Neural progenitor cell (in vitro differentiated cells): ENCODE measurements at regions not wholly inside any gene's neighbourhood (a gene's known extent, or its start where the extent isn't known, plus 50 kb on each side); places are given as distances from the start of the nearest gene placed in this dataset.

Source experiments
- DNase-seq: peaks from one replicate; pipeline ENCODE4 v3.0.0-alpha.2; 2016; ENCODE audit warnings: low spot score
- H2AFZ ChIP-seq: fragments of 200-600 bp; sonication (generic); replicated peaks from 2 replicates; pipeline ENCODE4 v1.6.1; 2016; ENCODE audit warnings: antibody characterized with exemption
- H3F3A ChIP-seq: fragments of 200-600 bp; sonication (generic); 2 replicates; pipeline ENCODE4 v1.6.1; 2016; ENCODE audit warnings: antibody characterized with exemption, low read depth
- H3K27ac ChIP-seq: fragments of 200-600 bp; sonication (generic); 2 replicates; pipeline ENCODE4 v1.5.1; 2016; ENCODE audit warnings: mild to moderate bottlenecking
- H3K27me3 ChIP-seq: fragments of 200-600 bp; sonication (generic); 2 replicates; pipeline ENCODE4 v1.6.1; 2016; ENCODE audit warnings: mild to moderate bottlenecking, moderate library complexity
- H3K36me3 ChIP-seq: fragments of 200-600 bp; sonication (generic); 2 replicates; pipeline ENCODE4 v1.5.1; 2016
- H3K4me1 ChIP-seq: fragments of 200-600 bp; sonication (generic); 2 replicates; pipeline ENCODE4 v1.6.1; 2016; ENCODE audit warnings: mixed run types
- H3K4me2 ChIP-seq: fragments of 200-600 bp; sonication (generic); 2 replicates; pipeline ENCODE4 v1.6.1; 2016
- H3K4me3 ChIP-seq: fragments of 200-600 bp; sonication (generic); 2 replicates; pipeline ENCODE4 v1.5.1; 2016
- H3K79me2 ChIP-seq: fragments of 200-600 bp; sonication (generic); 2 replicates; pipeline ENCODE4 v1.6.1; 2016; ENCODE audit warnings: low read depth
- H3K9ac ChIP-seq: fragments of 200-600 bp; sonication (generic); 2 replicates; pipeline ENCODE4 v1.6.1; 2016
- H3K9me3 ChIP-seq: fragments of 200-600 bp; sonication (generic); 2 replicates; pipeline ENCODE4 v1.5.1; 2016; ENCODE audit warnings: low read depth
- H4K20me1 ChIP-seq: fragments of 200-600 bp; sonication (generic); 2 replicates; pipeline ENCODE4 v1.6.1; 2016; ENCODE audit warnings: low read depth
- H3K27ac Mint-ChIP-seq: 3 replicates; pipeline ENCODE4 v1.8.0; 2021; ENCODE audit warnings: mixed read lengths
- H3K27me3 Mint-ChIP-seq: 2 replicates; pipeline ENCODE4 v1.8.0; 2022; ENCODE audit warnings: low read depth, mild to moderate bottlenecking, inconsistent platforms, moderate library complexity, mixed read lengths; ENCODE audit not compliant: insufficient read depth
- H3K36me3 Mint-ChIP-seq: 3 replicates; pipeline ENCODE4 v1.8.0; 2021; ENCODE audit warnings: mixed read lengths
- H3K4me1 Mint-ChIP-seq: 3 replicates; pipeline ENCODE4 v1.8.0; 2021; ENCODE audit warnings: mixed read lengths
- H3K4me3 Mint-ChIP-seq: 3 replicates; pipeline ENCODE4 v1.8.0; 2021; ENCODE audit warnings: mild to moderate bottlenecking, moderate library complexity, mixed read lengths
- H3K9me3 Mint-ChIP-seq: 3 replicates; pipeline ENCODE4 v1.8.0; 2020; ENCODE audit warnings: mixed read lengths
- EZH2 ChIP-seq: fragments of 200-600 bp; sonication (generic); IDR thresholded peaks from 2 replicates; pipeline ENCODE4 v1.6.1; 2017; ENCODE audit warnings: antibody characterized with exemption, mild to moderate bottlenecking, moderate library complexity
- EZH2phosphoT487 ChIP-seq: fragments of 200-600 bp; sonication (generic); IDR thresholded peaks from 2 replicates; pipeline ENCODE4 v1.6.1; 2017; ENCODE audit warnings: antibody characterized with exemption
- TF ChIP-seq, protein P1 (sequence below): fragments of 200-600 bp; sonication (generic); IDR thresholded peaks from 2 replicates; pipeline ENCODE4 v1.5.1; 2017; ENCODE audit warnings: antibody characterized with exemption, mild to moderate bottlenecking

DNA sequence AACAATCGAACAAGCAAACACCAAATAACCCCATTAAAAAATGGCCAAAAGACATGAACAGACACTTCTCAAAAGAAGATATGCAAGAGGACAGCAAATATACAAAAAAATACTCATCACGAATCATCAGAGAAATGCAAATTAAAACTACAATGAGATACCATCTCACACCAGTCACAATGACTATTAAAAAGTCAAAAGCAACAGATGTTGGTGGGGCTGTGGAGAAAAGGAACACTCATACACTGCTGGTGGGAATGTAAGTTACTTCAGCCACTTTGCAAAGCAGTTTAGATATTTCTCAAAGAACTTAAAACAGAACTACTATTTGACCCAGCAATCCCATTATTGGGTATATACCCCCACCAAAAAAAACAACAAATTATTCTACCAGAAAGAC, 51.3 kb upstream of the FLI1 start:
- H3K9me3 Mint-ChIP-seq, result peaks cover 5% of the 10 kb centered on the region
- DNase-seq, result no peak
- H3K4me3 Mint-ChIP-seq, result no peak overlapping the region
- Histone ChIP-seq H3K9ac (no peak overlapping the region), H3F3A (no peaks in the 10 kb centered on the region), H3K79me2 (no peaks in the 10 kb centered on the region), H3K4me3 (no peak overlapping the region), H3K4me2 (no peak overlapping the region), H3K36me3 (no peaks in the 10 kb centered on the region), H3K4me1 (peaks cover 7% of the 10 kb centered on the region), H3K27me3 (no peaks in the 10 kb centered on the region), H3K9me3 (no peaks in the 10 kb centered on the region), H4K20me1 (no peaks in the 10 kb centered on the region), H2AFZ (no peak overlapping the region), H3K27ac (no peak overlapping the region)
- H3K4me1 Mint-ChIP-seq, result no peaks in the 10 kb centered on the region
- TF ChIP-seq EZH2phosphoT487, result no peak
- no peak for TF ChIP-seq EZH2
- TF ChIP-seq, protein P1, sequence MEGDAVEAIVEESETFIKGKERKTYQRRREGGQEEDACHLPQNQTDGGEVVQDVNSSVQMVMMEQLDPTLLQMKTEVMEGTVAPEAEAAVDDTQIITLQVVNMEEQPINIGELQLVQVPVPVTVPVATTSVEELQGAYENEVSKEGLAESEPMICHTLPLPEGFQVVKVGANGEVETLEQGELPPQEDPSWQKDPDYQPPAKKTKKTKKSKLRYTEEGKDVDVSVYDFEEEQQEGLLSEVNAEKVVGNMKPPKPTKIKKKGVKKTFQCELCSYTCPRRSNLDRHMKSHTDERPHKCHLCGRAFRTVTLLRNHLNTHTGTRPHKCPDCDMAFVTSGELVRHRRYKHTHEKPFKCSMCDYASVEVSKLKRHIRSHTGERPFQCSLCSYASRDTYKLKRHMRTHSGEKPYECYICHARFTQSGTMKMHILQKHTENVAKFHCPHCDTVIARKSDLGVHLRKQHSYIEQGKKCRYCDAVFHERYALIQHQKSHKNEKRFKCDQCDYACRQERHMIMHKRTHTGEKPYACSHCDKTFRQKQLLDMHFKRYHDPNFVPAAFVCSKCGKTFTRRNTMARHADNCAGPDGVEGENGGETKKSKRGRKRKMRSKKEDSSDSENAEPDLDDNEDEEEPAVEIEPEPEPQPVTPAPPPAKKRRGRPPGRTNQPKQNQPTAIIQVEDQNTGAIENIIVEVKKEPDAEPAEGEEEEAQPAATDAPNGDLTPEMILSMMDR, result no peak
- H3K27me3 Mint-ChIP-seq, result peaks cover 10% of the 10 kb centered on the region
- no peaks in the 10 kb centered on the region for H3K36me3 Mint-ChIP-seq
- no peak overlapping the region for H3K27ac Mint-ChIP-seq

GRCh38 chr11:128643661-128644317, 50.1 kb upstream of the FLI1 start:
- H3K79me2 ChIP-seq, result no peaks in the 10 kb centered on the region
- no peak overlapping the region for H3K27ac ChIP-seq
- DNase-seq, result peak; percentile 35
- no peaks in the 10 kb centered on the region for H3K4me1 Mint-ChIP-seq
- H2AFZ ChIP-seq, result peak overlapping the region; percentile 9
- H3K27ac Mint-ChIP-seq, result no peak overlapping the region
- H3K9ac ChIP-seq, result no peak overlapping the region
- peaks cover 7% of the 10 kb centered on the region for H3K4me1 ChIP-seq
- no peaks in the 10 kb centered on the region for H3F3A ChIP-seq
- no peak overlapping the region for H3K4me3 ChIP-seq
- no peaks in the 10 kb centered on the region for H4K20me1 ChIP-seq
- no peaks in the 10 kb centered on the region for H3K36me3 ChIP-seq
- H3K4me2 ChIP-seq, result no peak overlapping the region
- H3K27me3 Mint-ChIP-seq, result peaks cover 8% of the 10 kb centered on the region
- TF ChIP-seq EZH2 (no peak), EZH2phosphoT487 (no peak)
- TF ChIP-seq, protein P1, result peak; percentile 33
- no peak overlapping the region for H3K4me3 Mint-ChIP-seq
- H3K27me3 ChIP-seq, result no peaks in the 10 kb centered on the region
- peaks cover 5% of the 10 kb centered on the region for H3K9me3 Mint-ChIP-seq
- H3K36me3 Mint-ChIP-seq, result no peaks in the 10 kb centered on the region
- H3K9me3 ChIP-seq, result no peaks in the 10 kb centered on the region
